Stimulated activated effector memory CD8-positive, alpha-beta T cell treated with anti-CD3 and anti-CD28 coated beads, Interleukin-12 subunit alpha, Interleukin-12 subunit beta, amount 100 ng/mL, for 72 hours (primary cell): ENCODE measurements at regions not wholly inside any gene's neighbourhood (a gene's known extent, or its start where the extent isn't known, plus 50 kb on each side); places are given as distances from the start of the nearest gene placed in this dataset.

Experiments used
- ATAC-seq: fragments of 150-1000 bp; cut with Tn5 transposase; 2 replicates; pipeline ENCODE4 v1.10.0; 2021
- DNase-seq, 2 donors: peaks; one replicate each; pipeline ENCODE4 v3.0.0; 2021 to 2022; ENCODE audit warnings: low spot score in 2 of 2
- H3K27ac Mint-ChIP-seq: one replicate; pipeline ENCODE4 v1.8.0; 2022; ENCODE audit warnings: mild to moderate bottlenecking, mixed read lengths
- H3K36me3 Mint-ChIP-seq: one replicate; pipeline ENCODE4 v1.8.0; 2022; ENCODE audit warnings: mild to moderate bottlenecking, mixed read lengths
- H3K4me1 Mint-ChIP-seq: one replicate; pipeline ENCODE4 v1.8.0; 2022; ENCODE audit warnings: mixed read lengths
- H3K4me3 Mint-ChIP-seq: one replicate; pipeline ENCODE4 v1.8.0; 2022; ENCODE audit warnings: mild to moderate bottlenecking, mixed read lengths
- H3K9me3 Mint-ChIP-seq: one replicate; pipeline ENCODE4 v1.8.0; 2022; ENCODE audit warnings: mixed read lengths

DNA sequence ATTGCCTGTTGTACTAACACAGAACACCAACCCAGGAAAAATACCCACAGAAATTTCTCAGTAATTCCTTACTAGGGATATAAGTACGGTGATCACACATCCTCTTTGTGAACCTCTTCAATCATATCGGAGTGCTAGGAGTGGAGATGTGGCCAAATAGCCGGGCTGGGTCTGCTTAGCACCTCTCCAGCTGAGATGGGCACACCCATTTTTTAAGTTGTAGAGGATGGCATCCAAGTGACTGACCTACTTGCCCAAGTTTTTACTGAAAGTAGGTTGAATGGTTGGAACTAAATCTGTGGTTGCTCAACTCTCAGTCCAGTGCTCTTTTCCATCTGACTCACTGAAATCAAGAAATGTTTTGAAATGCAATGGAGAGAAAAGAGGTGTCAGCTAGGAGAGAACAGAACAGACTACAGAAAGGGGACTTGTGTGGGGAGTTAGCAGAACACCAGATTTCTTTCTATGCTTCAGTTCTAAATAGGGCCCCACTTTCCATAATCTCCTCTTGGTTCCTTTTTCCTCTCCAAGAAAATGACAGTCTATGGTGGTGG lies 68.7 kb upstream of the FSHR start:
- Mint-ChIP-seq H3K4me3 (no peak overlapping the region), H3K9me3 (peaks cover 9% of the 10 kb centered on the region), H3K4me1 (no peaks in the 10 kb centered on the region), H3K27ac (no peak overlapping the region), H3K36me3 (no peaks in the 10 kb centered on the region)
- ATAC-seq, result no peak
- no peak for DNase-seq

DNA sequence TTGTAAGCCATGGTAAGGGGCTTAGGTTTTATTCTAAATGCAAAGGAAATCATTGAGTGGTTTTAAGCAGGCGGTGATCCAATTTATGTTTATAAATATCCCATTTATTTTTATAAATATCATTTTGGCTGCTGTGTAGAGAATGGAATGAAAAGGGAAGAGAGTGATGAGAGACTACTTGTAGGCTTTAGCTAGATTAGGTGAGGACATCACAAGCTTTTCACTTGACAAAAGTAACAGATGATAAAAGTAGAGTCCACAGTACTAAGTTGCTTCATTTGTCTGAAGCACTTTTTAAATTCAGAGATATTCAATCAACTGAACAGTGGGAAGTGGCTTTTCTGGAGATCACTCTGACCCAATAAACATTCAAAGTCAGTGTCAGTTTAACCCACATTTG lies 65.4 kb upstream of the FSHR start:
- Mint-ChIP-seq H3K27ac (no peak overlapping the region), H3K4me1 (no peaks in the 10 kb centered on the region), H3K9me3 (peaks cover 12% of the 10 kb centered on the region), H3K36me3 (no peaks in the 10 kb centered on the region), H3K4me3 (no peak overlapping the region)
- ATAC-seq (no peak), DNase-seq (no peak)

DNA sequence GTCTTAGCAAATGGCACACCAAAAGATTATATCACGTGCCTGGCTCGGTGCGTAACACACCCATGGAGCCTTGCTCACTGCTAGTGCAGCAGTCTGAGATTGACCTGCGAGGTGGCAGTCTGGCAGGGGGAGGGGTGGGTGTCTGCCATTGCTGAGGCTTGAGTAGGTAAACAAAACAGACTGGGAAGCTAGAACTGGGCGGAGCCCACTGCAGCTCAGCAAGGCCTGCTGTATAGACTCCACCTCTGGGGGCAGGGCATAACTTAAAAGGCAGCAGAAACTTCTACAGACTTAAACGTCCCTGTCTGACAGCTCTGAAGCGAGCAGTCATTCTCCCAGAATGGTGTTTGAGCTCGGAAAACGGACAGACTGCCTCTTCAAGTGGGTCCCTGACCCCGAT lies 55.9 kb upstream of the FSHR start:
- no peak overlapping the region for H3K4me3 Mint-ChIP-seq
- no peaks in the 10 kb centered on the region for H3K4me1 Mint-ChIP-seq
- H3K36me3 Mint-ChIP-seq, result no peaks in the 10 kb centered on the region
- peaks cover 21% of the 10 kb centered on the region for H3K9me3 Mint-ChIP-seq
- H3K27ac Mint-ChIP-seq, result no peak overlapping the region
- DNase-seq, result no peak
- ATAC-seq, result no peak

DNA sequence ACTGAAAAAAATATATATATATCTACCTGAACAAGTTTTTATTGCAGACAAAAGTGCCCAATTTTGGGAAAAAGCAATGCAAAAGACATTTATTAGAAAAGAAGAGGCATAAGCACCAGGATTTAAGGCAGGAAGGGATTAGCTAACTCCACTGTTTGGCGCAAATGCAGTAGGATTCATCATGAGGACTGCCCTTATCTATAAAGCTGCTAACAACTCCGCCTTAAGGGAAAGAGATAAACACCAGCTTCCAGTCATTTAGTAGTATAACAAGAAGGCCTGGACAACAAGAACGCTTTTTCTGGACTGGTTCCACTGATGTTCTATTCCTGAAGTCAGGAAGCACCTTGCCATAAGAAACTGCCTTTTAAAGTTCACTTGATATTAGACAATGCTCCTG lies 52.9 kb upstream of the FSHR start:
- Mint-ChIP-seq H3K36me3 (no peaks in the 10 kb centered on the region), H3K27ac (no peak overlapping the region), H3K4me3 (no peak overlapping the region), H3K4me1 (no peaks in the 10 kb centered on the region), H3K9me3 (peaks cover 14% of the 10 kb centered on the region)
- no peak for ATAC-seq
- DNase-seq, result no peak
